Subcutaneous abdominal adipose tissue (tissue), 5 donors: ENCODE measurements at regions not wholly inside any gene's neighbourhood (a gene's known extent, or its start where the extent isn't known, plus 50 kb on each side); places are given as distances from the start of the nearest gene placed in this dataset.
"Not testable (repeated sequence)": the region's sequence is repeated elsewhere in the genome, so short reads cannot be mapped to it uniquely, and the experiment has no call there.

ENCODE experiments used
- H3K27ac ChIP-seq: one replicate; pipeline ENCODE4 v1.7.0; 2013; ENCODE audit warnings: low read depth, mild to moderate bottlenecking, inconsistent platforms, low read length, moderate library complexity
- H3K27me3 ChIP-seq, 5 donors: one replicate each; pipeline ENCODE4 v1.7.0; 2013; ENCODE audit warnings: low read length in 5 of 5, inconsistent platforms in 1 of 5; ENCODE audit not compliant: control insufficient read depth in 5 of 5, insufficient read depth in 4 of 5
- H3K36me3 ChIP-seq, 5 donors: one replicate each; pipeline ENCODE4 v1.7.0; 2013; ENCODE audit warnings: low read length in 5 of 5; ENCODE audit not compliant: control insufficient read depth in 5 of 5, insufficient read depth in 5 of 5
- H3K4me1 ChIP-seq, 5 donors: one replicate each; pipeline ENCODE4 v1.7.0; 2013; ENCODE audit warnings: low read length in 5 of 5, mild to moderate bottlenecking in 3 of 5, moderate library complexity in 1 of 5; ENCODE audit not compliant: control insufficient read depth in 5 of 5, insufficient read depth in 5 of 5
- H3K4me3 ChIP-seq, 5 donors: one replicate each; pipeline ENCODE4 v1.7.0; 2013; ENCODE audit warnings: low read length in 5 of 5, low read depth in 1 of 5
- H3K9ac ChIP-seq, 5 donors: one replicate each; pipeline ENCODE4 v1.7.0; 2013; ENCODE audit warnings: low read length in 5 of 5, mild to moderate bottlenecking in 4 of 5, moderate library complexity in 3 of 5
- H3K9me3 ChIP-seq, 5 donors: one replicate each; pipeline ENCODE4 v1.7.0; 2013; ENCODE audit warnings: low read length in 5 of 5; ENCODE audit not compliant: control insufficient read depth in 5 of 5
- donor health status: healthy.
- donor health status: healthy.
- donor health status: healthy.
- donor health status: healthy.
- donor health status: healthy.

- Histone ChIP-seq H3K4me3 (no peak overlapping the region), H3K27ac (no peak overlapping the region), H3K9me3 (peaks cover 0 to 4% (median 0%) of the 10 kb centered on the region in 5 donors), H3K9ac (no peak overlapping the region), H3K36me3 (no peaks in the 10 kb centered on the region), H3K4me1 (no peaks in the 10 kb centered on the region), H3K27me3 (no peaks in the 10 kb centered on the region)
These were observed 1100.3 kb downstream of the TBL1XR1 start for GRCh38 chr3:176097027-176097426.

GRCh38 chr3:176093892-176094291, 1103.4 kb downstream of the TBL1XR1 start:
- H3K4me1 ChIP-seq, H3K36me3 ChIP-seq, H3K27ac ChIP-seq, H3K27me3 ChIP-seq, H3K9me3 ChIP-seq, H3K4me3 ChIP-seq, H3K9ac ChIP-seq: not testable (repeated sequence)

DNA sequence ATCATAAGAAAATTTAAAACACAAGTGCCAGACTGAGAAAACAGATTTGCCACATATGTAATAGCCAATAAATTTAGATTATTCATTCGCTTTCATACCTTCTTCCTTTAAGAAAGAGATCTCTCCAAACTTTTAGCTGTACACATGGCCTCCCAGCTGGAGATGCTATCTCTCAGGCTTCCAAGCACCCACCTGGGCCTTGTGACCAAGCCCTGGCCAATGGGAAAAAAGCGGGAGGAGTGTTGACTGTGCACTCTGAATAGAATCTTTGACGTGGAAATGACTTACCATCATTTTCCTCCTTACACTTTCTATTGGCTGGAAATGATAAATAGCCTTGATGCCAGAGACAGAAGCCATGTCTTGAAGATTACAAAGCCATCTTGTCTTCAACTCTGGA, 1106.6 kb downstream of the TBL1XR1 start:
- no peak overlapping the region for H3K9ac ChIP-seq
- H3K9me3 ChIP-seq, result peaks cover 0 to 4% (median 2%) of the 10 kb centered on the region in 5 donors
- no peak overlapping the region for H3K4me3 ChIP-seq
- H3K36me3 ChIP-seq, result no peaks in the 10 kb centered on the region
- H3K4me1 ChIP-seq, result no peaks in the 10 kb centered on the region
- H3K27ac ChIP-seq, result no peak overlapping the region
- H3K27me3 ChIP-seq, result no peaks in the 10 kb centered on the region

DNA sequence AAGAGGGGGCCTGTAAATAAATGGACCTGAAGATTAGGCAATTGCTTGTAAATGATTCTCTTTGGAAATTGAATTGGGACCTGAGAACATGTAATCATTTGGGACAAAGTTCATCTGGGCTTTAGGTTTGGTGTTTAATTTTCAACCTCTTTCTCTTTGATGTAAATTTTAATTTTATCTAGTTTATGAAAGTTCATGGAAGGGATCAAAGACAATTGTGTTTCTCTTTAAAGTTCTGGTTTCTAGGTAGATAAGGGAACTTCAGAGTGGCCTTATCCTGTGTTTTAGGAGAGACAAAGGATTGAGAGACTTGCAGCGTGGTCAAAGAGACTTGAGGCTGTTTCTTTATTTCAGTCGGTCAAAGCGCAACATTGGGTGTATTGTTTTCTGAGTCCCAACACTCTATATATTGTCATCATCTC, 1108.3 kb downstream of the TBL1XR1 start:
- no peak overlapping the region for H3K9ac ChIP-seq
- peaks cover 0 to 2% (median under 1%) of the 10 kb centered on the region in 5 donors for H3K9me3 ChIP-seq
- H3K36me3 ChIP-seq, result no peaks in the 10 kb centered on the region
- no peak overlapping the region for H3K4me3 ChIP-seq
- no peaks in the 10 kb centered on the region for H3K4me1 ChIP-seq
- no peak overlapping the region for H3K27ac ChIP-seq
- H3K27me3 ChIP-seq, result no peaks in the 10 kb centered on the region

DNA sequence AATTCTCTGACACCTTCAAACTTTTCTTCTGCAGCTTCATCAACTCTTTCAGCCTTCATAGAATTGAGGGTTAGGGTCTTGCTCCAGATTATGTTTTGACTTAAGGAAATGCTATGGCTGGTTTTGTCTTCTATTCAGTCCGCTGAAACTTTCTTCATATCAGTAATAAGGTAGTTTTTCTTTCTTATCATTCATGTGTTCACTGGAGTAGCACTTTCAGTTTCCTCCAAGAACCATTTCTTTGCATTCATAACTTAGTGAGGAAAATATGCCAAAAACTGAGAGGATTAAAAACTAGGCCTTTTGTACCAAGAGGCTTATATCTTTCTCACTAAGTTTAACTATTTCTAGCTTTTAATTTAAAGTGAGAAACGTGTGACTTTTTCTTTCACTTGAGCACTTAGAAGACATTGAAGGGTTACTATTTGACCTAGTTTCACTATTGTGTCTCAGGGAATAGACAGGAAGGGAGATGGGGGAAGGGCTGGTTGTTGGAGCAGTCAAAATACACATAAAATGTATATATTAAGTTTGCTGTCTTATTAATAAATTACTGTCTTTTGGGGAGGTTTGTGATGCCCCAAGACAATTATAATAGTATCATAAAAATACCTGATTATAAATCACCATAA, 1110.1 kb downstream of the TBL1XR1 start:
- Histone ChIP-seq H3K27ac (no peak overlapping the region), H3K9me3 (peaks cover 0 to 2% (median 0%) of the 10 kb centered on the region in 5 donors), H3K9ac (no peak overlapping the region), H3K27me3 (no peaks in the 10 kb centered on the region), H3K4me1 (no peaks in the 10 kb centered on the region), H3K4me3 (no peak overlapping the region), H3K36me3 (no peaks in the 10 kb centered on the region)

DNA sequence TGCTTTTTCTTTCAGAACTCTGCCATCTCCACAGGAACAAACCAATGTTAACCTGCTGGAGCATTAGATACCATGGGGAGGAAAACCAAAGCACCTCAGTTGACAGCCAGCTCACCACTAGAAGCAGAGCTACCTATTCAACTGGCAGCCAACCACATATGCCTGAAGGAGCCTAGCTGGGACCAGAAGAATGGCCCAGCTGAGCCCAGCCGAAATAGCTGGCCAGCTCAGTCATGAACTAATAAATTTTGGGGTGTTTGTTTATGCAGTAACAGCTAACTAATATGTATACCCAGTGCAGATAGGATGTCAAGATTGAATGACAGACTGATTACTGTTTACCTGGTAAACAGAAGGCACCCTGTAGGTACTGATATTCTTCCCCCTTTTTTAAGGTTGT, 1117.5 kb downstream of the TBL1XR1 start:
- Histone ChIP-seq H3K27me3 (no peaks in the 10 kb centered on the region), H3K9me3 (peaks cover 0 to 8% (median 0%) of the 10 kb centered on the region in 5 donors), H3K36me3 (no peaks in the 10 kb centered on the region), H3K9ac (no peak overlapping the region), H3K27ac (no peak overlapping the region), H3K4me3 (no peak overlapping the region), H3K4me1 (no peaks in the 10 kb centered on the region)

DNA sequence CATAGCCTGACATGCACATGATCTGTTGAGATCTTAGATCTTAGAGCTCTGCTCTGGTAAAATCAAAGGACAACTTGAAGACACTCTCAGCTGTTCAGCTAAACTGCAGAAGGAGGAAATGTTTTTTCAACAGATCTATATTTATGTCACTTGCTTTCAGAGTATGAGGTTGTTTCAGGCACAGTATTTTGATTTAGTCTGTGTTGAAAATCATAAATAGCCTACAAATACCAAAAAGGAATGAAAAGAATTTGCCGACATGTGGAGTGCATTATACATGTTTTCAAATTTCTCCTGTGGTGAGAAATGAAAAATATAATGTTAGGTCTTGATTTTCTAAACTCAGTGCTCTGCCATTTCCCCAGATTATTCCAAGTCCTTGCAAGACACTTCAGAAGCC, 1118.4 kb downstream of the TBL1XR1 start:
- peaks cover 0 to 8% (median 0%) of the 10 kb centered on the region in 5 donors for H3K9me3 ChIP-seq
- no peaks in the 10 kb centered on the region for H3K36me3 ChIP-seq
- no peak overlapping the region for H3K9ac ChIP-seq
- no peak overlapping the region for H3K4me3 ChIP-seq
- no peaks in the 10 kb centered on the region for H3K27me3 ChIP-seq
- H3K4me1 ChIP-seq, result no peaks in the 10 kb centered on the region
- H3K27ac ChIP-seq, result no peak overlapping the region

- Histone ChIP-seq H3K9me3 (peaks cover 0 to 8% (median 0%) of the 10 kb centered on the region in 5 donors), H3K9ac (no peak overlapping the region), H3K27me3 (no peaks in the 10 kb centered on the region), H3K4me1 (no peaks in the 10 kb centered on the region), H3K4me3 (no peak overlapping the region), H3K36me3 (no peaks in the 10 kb centered on the region), H3K27ac (no peak overlapping the region)
These were observed 1121.8 kb downstream of the TBL1XR1 start for GRCh38 chr3:176075491-176075890.

GRCh38 chr3:176075046-176075445, 1122.2 kb downstream of the TBL1XR1 start:
- H3K27ac ChIP-seq, result no peak overlapping the region
- no peak overlapping the region for H3K9ac ChIP-seq
- H3K4me3 ChIP-seq, result no peak overlapping the region
- H3K36me3 ChIP-seq, result no peaks in the 10 kb centered on the region
- no peaks in the 10 kb centered on the region for H3K27me3 ChIP-seq
- no peaks in the 10 kb centered on the region for H3K4me1 ChIP-seq
- peaks cover 0 to 5% (median 0%) of the 10 kb centered on the region in 5 donors for H3K9me3 ChIP-seq

GRCh38 chr3:176074096-176074495, 1123.2 kb downstream of the TBL1XR1 start:
- H3K4me1 ChIP-seq, result no peaks in the 10 kb centered on the region
- no peaks in the 10 kb centered on the region for H3K9me3 ChIP-seq
- no peaks in the 10 kb centered on the region for H3K27me3 ChIP-seq
- no peak overlapping the region for H3K27ac ChIP-seq
- no peak overlapping the region for H3K4me3 ChIP-seq
- no peaks in the 10 kb centered on the region for H3K36me3 ChIP-seq
- no peak overlapping the region for H3K9ac ChIP-seq
